ENCODE measurements at regions not wholly inside any gene's neighbourhood (a gene's known extent, or its start where the extent isn't known, plus 50 kb on each side); places are given as distances from the start of the nearest gene placed in this dataset.

- no peaks in the 10 kb centered on the region; a peak in 2 of 4 replicates for H3K4me1 ChIP-seq (ENCODE audit: control insufficient read depth in 1 of 2, insufficient read depth in 2 of 2, low read depth in 1 of 2, low read length in 1 of 2)
- no peak overlapping the region for H3K4me2 ChIP-seq
- no peak overlapping the region for H3K9ac ChIP-seq
- no peaks in the 10 kb centered on the region for H3K79me2 ChIP-seq (ENCODE audit: insufficient read depth)
- ChIA-PET POLR2A (no interaction called here), CTCF (interaction anchor here (1.3 kb wide), 1 partner anchor 91 kb away, joined by 3 read pairs; no protein-coding TSS in a partner anchor)
- H3K9me3 ChIP-seq = no peaks in the 10 kb centered on the region
- H3K4me3 ChIP-seq (ENCODE audit: low read depth in 2 of 2, low read length in 1 of 2) = no peak overlapping the region
- no peaks in the 10 kb centered on the region for H4K20me1 ChIP-seq (ENCODE audit: insufficient read depth)
- no peaks in the 10 kb centered on the region; the same call in 1 of the 2 replicates for H3K9me2 ChIP-seq
- H3K36me3 ChIP-seq (replicated peaks in 1 of 2; ENCODE audit: control insufficient read depth in 1 of 2, insufficient read depth in 2 of 2, low read length in 1 of 2) = no peaks in the 10 kb centered on the region
- H3F3A ChIP-seq (replicated peaks; ENCODE audit: insufficient read depth) = no peaks in the 10 kb centered on the region
- no peak overlapping the region for H3K27ac ChIP-seq (ENCODE audit: low read depth in 2 of 2, low read length in 1 of 2)
- DNase-seq = no peak
- TF ChIP-seq JUND (IDR thresholded peaks at IDR 0.05) = no peak
- WGBS (ENCODE audit: low lambda C conversion rate) = 80% methylated on average over 5 of the region's 5 CpGs
- no peak overlapping the region for H2AFZ ChIP-seq (ENCODE audit: low read depth)
- H3K27me3 ChIP-seq (ENCODE audit: insufficient read depth) = no peaks in the 10 kb centered on the region
Observed at GRCh38 chr10:3687510-3688081, 97.4 kb downstream of the KLF6 start.

- Histone ChIP-seq H3K9me2 (no peaks in the 10 kb centered on the region), H3K36me3 (replicated peaks in 1 of 2; ENCODE audit: control insufficient read depth in 1 of 2, insufficient read depth in 2 of 2, low read length in 1 of 2) (no peaks in the 10 kb centered on the region), H3K4me1 (ENCODE audit: control insufficient read depth in 1 of 2, insufficient read depth in 2 of 2, low read depth in 1 of 2, low read length in 1 of 2) (no peaks in the 10 kb centered on the region; a peak in 1 of 4 replicates), H3F3A (replicated peaks; ENCODE audit: insufficient read depth) (no peaks in the 10 kb centered on the region), H3K27ac (ENCODE audit: low read depth in 2 of 2, low read length in 1 of 2) (no peak overlapping the region), H3K4me2 (no peak overlapping the region), H3K9me3 (no peaks in the 10 kb centered on the region), H3K79me2 (ENCODE audit: insufficient read depth) (no peaks in the 10 kb centered on the region), H4K20me1 (ENCODE audit: insufficient read depth) (no peaks in the 10 kb centered on the region), H3K9ac (no peak overlapping the region), H3K27me3 (ENCODE audit: insufficient read depth) (no peaks in the 10 kb centered on the region), H3K4me3 (ENCODE audit: low read depth in 2 of 2, low read length in 1 of 2) (no peak overlapping the region), H2AFZ (ENCODE audit: low read depth) (no peak overlapping the region)
- 85% methylated on average over 3 of the region's 3 CpGs for WGBS (ENCODE audit: low lambda C conversion rate)
- CTCF ChIA-PET = interaction anchor here (0.6 kb wide), 1 partner anchor 56 kb away, joined by 3 read pairs; no protein-coding TSS in a partner anchor
- POLR2A ChIA-PET = no interaction called here
- TF ChIP-seq JUND (IDR thresholded peaks at IDR 0.05) = no peak
- TF ChIP-seq RXRA (IDR thresholded peaks at IDR 0.05; ENCODE audit: borderline replicate concordance, low read depth) = no peak
- TF ChIP-seq ELF1 (IDR thresholded peaks at IDR 0.05) = no peak
- no peak for TF ChIP-seq MEF2A (IDR thresholded peaks at IDR 0.05; ENCODE audit: borderline replicate concordance, low read depth)
- TF ChIP-seq MAX (IDR thresholded peaks at IDR 0.05; ENCODE audit: low read depth) = no peak
- TF ChIP-seq EP300 (IDR thresholded peaks at IDR 0.05; ENCODE audit: borderline replicate concordance in 1 of 2, low read depth in 1 of 2, low read length in 1 of 2) = no peak
- no peak for TF ChIP-seq RFX5 (IDR thresholded peaks at IDR 0.05; ENCODE audit: low read length)
- TF ChIP-seq SMC3 (IDR thresholded peaks at IDR 0.05; ENCODE audit: low read depth, low read length) = no peak
- no peak for TF ChIP-seq FOSL2 (IDR thresholded peaks at IDR 0.05; ENCODE audit: borderline replicate concordance, low read depth)
- TF ChIP-seq USF2 (IDR thresholded peaks at IDR 0.05; ENCODE audit: borderline replicate concordance, low read depth, low read length) = no peak
- no peak for TF ChIP-seq PBX3 (IDR thresholded peaks at IDR 0.05)
- TF ChIP-seq YY1 (IDR thresholded peaks at IDR 0.05; ENCODE audit: low read depth) = no peak
- TF ChIP-seq FOXJ3 (CRISPR knock-in tag; IDR thresholded peaks at IDR 0.05) = no peak
- no peak for TF ChIP-seq REST (IDR thresholded peaks at IDR 0.05; ENCODE audit: low read depth, low read length)
- no peak for TF ChIP-seq MXI1 (IDR thresholded peaks at IDR 0.05; ENCODE audit: low read depth, low read length)
- TF ChIP-seq CHD2 (IDR thresholded peaks at IDR 0.05; ENCODE audit: low read length, partially characterized antibody) = no peak
- no peak for TF ChIP-seq TEAD4 (IDR thresholded peaks at IDR 0.05; ENCODE audit: borderline replicate concordance, insufficient read depth)
- no peak for TF ChIP-seq GABPA (IDR thresholded peaks at IDR 0.05; ENCODE audit: low read depth)
- DNase-seq = no peak
Observed at GRCh38 chr10:3685384-3685783, 99.6 kb downstream of the KLF6 start.

All from SK-N-SH (cell line).